HG03520 (cell line): ENCODE measurements at regions not wholly inside any gene's neighbourhood (a gene's known extent, or its start where the extent isn't known, plus 50 kb on each side); places are given as distances from the start of the nearest gene placed in this dataset.
"Not testable (repeated sequence)": the region's sequence is repeated elsewhere in the genome, so short reads cannot be mapped to it uniquely, and the experiment has no call there.

Source experiments
- ATAC-seq: cut with Tn5 transposase; IDR thresholded peaks from one replicate; pipeline ENCODE4 v1.9.1; 2021; ENCODE audit warnings: mild to moderate bottlenecking, moderate library complexity; ENCODE audit not compliant: unreplicated experiment

DNA sequence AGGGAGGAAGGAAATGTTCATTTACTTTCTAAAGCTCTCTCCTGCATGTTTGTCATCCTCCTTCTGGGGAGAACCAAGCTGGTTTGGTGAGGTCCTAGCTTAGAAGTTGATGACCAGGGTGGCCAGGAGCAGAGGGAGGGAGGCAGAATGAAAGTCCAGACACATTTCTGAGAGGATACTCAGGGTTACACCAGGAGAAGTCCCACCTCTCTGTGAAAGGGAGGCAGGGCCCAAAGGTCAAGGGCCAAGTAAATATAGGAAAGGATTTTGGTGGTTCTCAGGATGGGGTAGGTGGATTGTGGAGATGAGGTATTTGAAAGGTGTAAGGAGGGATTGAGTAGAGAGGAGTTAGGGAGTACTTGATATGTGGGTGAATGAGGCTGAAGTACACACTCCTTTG, 58.0 kb upstream of the FBXO11 start:
- no peak for ATAC-seq

DNA sequence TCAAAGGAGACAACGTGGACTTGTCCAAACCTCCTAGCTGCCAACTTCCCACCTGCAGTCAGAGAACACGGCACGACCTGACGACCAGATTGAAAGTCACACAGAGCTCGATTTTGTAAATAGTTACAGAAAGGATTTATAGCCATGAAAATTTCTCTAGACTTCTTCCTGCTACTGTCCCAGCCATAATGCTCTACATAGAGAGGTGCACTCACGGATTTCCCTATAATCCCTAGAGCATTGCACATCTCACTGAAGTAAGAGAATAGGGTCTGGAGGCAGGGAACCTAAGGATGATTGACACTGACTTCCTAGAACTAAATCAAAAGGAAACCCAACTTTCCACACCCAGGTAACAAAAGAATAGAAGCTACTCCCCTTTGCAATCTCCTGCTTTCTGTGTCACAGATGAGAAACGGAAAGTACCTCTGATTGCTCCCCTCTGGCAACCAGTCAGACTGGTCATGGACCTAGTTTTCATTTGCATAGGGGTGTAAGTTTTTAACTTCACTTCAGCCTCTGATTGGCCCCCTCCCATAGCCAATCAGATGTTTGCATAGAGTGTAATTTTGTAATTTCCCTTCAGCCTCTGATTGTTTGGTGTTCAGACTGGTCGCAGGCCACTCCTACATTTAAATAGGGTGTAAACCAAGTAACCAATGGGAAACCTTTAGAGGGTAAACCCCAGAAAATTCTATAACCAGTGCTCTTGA, 58.6 kb upstream of the FBXO11 start:
- ATAC-seq = no peak

DNA sequence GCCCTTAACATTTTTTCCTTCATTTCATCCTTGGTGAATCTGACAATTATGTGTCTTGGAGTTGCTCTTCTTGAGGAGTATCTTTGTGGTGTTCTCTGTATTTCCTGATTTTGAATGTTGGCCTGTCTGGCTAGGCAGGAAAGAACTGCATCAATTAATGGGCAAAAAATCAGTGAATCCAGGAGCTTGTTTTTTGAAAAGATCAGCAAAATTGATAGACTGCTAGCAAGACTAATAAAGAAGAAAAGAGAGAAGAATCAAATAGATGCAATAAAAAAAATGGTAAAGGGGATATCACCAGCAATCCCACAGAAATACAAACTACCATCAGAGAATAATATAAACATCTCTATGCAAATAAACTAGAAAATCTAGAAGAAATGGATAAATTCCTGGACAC, 70.4 kb upstream of the FBXO11 start:
- not testable (repeated sequence) for ATAC-seq

DNA sequence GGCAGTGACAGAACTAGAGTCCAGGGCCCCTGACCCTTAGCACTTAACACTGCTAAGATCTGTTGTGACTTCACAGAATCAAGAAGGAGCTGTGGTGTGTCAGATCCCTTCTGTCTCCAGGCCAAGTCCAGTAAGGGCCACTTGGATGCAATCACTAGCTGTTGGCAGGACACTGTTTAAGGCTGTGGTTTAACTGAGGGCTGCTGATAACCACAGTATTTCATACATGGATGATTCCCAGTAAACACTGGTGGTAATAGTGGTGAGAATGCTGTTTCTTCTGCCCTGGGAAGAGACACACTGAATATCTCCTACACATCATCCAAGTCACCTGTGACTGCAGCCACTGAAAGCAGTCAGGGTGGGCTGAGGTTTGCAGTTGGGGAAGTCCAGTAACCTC, 77.7 kb upstream of the FBXO11 start:
- no peak for ATAC-seq

DNA sequence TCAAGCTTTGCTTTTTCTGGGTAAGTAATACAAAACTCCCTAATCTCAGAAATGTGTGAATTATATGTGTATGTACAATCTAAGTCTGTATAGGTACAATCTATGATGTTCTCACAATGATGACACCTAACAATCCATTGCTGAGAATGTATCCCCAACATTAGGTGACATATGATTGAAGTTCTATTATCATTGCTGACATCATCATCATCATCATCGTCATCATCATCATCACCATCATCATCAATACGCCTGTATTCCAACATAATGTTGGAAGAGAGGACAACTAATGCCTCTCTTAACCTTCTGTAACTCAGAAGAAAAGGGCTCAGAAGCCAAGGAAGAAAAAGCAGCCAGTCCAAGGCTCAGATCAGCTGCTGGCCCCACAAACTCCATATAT, 84.2 kb upstream of the FBXO11 start:
- ATAC-seq = no peak

DNA sequence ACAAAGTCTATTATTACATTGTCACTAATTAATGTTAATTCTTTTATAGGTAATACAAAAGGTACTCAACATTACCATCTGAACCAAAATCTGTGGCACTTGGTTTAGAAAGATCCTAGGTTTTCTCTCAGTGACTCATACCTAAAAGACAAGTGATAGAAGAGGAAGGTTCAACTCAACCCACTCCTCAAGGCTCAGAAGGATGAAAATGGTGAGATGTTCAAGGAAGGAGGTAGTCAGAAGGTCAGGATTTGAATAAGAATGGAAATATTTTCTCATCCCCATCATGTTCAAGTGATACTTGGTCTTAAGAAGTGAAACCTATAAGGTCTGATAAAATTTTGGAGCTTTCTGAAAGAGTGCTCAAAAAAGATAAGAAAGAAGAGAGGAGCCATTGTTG, 86.4 kb upstream of the FBXO11 start:
- no peak for ATAC-seq

DNA sequence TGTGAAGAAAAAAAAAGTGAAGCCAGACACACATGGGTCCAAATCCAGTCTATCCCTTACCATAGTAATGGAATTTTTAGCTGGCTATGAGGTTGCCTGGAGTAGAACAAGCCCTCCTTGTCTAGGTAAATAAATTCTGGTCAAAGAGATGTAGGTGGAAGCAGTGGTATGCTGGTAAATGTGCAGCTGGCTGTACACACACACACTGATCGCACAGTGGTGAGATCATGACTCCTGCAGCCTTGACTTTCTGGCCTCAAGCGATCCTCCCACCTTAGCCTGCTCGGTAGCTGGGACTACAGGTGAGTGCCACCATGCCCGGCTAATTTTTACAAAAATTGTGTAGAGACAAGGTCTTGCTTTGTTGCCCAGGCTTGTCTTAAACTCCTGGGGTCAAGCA, 90.5 kb upstream of the FBXO11 start:
- ATAC-seq = no peak

DNA sequence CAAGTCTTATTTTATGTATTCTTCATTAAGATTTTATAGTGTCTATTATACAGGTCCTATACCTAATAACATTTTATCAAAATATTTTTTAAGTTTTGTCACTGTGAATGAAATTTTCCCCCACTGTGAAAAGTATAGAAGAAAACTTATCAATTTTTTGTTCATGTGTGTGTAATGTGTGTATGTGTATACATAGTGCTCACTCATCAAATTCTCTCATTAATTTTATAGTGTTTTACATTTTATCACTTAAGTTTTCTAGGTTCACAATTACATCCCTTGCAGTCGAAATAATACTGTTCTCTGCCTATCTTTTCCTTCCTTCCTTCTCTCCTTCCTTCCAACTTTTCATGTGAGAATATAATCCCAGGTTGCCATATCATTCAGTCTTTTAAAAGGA, 93.2 kb upstream of the FBXO11 start:
- ATAC-seq = no peak

DNA sequence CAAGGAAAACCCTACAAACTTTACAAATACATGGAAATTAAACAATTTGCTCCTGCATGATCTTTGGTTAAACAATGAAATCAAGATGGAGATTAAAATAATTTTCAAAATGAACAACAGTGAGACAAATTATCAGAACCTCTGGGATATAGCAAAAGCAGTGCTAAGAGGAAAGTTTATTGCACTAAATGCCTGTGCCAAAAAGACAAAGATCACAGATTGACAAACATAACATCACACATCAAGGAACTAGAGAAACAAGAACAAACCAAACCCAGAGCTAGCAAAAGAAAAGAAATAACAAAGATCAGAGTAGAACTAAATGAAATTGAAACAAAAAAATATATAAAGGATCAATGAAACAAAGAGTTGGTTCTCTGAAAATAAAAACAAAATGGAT, 95.2 kb upstream of the FBXO11 start:
- ATAC-seq = no peak

DNA sequence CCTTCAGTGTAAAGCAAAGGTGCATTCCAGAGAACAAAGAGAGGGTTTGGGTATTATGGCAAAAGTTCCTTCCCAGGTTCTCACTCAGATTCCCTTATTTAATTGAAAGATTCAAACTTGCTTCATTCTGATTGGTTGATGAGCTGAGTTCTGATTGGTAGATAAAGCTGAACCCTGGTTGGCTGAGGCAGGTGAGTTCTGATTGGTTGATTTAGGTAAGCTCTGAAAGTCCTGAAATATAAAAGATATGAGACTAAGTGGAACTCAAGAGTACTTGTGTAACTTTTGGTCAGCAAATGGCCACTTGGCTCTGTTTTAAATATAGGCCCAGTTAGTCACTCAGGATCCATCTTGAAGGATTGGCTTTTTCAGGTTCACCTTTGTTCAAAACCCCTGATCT, 99.8 kb upstream of the FBXO11 start:
- ATAC-seq = no peak

DNA sequence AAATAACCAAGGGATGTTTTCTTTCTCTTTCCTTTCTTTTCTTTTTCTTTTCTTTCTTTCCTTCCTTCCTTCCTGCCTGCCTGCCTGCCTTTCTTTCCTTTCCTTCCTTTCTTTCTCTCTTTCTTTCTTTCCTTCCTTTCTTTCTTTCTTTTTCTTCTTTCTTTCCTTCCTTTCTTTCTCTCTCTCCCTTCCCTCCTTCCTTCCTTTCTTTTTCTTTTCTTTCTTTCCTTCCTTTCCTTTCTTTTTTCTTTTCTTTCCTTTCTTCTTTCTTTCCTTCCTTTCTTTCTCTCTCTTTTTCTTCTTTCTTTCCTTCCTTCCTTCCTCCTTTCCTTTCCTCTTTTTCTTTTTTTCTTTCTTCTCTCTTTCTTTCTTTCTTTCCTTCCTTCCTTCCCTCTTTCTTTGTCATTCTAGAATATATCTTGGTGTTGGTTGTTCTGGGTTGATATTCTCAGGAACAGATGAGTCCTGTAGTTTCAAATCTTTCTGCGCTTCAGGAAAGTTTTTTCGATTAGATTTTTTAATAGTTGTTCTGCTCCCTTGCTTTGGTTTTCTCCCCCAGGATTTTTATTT, 101.5 kb upstream of the FBXO11 start:
- ATAC-seq = no peak

DNA sequence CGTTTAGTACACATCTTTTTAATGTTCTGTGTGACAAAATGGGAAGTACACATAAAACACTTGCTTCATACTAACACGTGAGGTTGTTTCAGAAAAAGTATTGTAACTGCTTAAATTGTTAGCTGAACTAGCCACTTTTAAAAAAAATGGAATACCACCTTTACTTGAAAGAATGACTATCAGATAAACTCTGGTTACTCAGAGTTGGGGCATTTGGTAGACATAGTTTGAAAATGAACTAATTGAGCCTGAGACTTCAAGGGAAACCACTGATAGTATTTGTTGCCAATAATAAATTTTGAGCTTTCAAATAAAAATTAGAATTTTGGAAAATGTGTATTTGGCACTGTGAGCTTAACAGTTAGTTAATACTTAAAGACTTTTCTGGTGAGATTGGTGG, 103.0 kb upstream of the FBXO11 start:
- no peak for ATAC-seq

DNA sequence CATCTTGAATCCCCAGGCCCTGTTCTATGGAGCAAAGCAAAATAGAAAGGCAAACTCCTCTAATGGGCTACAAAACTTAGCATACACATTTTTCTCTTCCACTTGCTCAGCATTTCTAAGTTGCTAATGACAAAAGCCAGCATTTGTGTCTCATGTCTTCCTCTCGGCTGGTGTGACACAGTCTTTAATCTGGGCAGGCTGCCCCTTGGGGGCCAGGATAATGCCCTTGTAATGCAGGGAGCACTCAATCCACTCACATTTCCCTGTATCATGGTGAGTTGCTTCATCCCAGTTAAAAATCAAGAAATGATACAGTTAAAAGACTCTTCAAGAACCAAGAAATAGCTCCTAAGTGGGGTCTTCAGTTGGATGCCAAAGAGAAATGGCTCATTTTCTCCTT, 109.1 kb upstream of the FBXO11 start:
- ATAC-seq = no peak

DNA sequence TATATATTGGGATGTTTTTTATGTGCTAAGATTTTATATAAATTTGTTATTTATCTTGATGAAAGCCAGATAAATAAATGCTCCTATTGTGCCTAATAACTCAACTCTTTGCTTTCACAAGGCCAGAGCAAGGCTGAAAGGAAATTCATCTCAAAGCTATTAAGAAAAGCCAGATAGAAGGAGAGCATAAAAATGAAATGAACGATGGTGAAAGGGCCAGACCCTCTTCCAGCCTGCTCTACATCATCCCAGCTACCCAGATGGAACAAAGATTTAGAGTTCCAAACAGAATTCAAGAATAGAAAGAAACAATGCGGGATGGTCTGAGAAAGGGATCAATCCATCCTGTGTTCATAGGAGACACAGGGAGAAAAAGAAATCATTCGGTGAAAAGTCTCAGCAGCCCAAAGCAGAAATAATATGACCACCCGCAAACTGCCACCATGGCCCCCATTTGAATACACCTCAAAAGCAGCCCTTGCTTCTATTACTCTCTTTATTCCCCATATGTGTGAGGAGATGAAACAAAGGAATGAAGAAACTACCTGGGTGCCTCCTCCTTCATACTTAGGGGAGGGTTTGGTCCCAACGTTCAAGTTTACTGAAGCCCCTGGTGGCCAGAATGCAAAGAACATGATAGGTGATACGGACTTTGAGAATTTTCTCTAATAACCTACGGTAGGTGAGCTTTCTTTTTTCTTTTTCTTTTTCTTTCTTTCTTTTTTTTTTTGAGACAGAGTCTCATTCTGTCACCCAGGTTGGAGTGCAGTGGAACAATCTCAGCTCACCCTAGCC, 110.1 kb upstream of the FBXO11 start:
- no peak for ATAC-seq

DNA sequence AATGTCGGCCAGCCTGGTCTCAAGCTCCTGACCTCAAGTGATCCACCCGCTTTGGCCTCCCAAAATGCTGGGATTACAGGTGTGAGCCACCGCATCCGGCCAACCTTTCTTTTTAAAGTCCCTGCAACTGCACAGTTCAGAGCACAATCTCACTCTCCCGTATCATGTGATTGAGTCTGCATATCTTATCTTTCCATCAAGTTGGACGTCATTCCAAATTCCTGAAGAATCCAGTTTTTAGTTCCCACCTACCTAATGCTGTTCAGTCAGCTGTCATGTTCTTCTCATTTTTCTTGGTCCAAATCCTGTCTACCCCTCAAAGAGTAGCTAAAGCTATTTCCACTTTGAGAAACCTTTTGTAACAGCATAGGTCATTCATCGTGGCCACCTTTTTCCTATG, 110.8 kb upstream of the FBXO11 start:
- no peak for ATAC-seq

DNA sequence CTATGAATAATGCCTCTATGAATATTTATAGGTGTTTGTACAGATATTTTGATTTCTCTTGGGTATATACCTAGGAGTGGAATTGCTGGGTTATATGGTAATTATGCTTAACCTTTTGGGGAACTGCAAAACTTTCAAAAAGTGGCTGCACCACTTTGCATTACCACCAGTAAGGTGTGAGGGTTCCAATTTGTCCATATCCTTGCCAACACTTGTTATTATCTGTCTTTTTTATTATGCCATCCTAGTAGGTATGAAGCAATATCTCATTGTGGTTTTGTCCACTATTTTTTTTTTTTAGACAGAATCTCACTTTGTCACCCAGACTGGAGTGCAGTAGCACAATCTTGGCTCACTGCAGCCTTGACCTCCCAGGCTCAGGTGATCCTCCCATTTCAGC, 112.2 kb upstream of the FBXO11 start:
- ATAC-seq = no peak

DNA sequence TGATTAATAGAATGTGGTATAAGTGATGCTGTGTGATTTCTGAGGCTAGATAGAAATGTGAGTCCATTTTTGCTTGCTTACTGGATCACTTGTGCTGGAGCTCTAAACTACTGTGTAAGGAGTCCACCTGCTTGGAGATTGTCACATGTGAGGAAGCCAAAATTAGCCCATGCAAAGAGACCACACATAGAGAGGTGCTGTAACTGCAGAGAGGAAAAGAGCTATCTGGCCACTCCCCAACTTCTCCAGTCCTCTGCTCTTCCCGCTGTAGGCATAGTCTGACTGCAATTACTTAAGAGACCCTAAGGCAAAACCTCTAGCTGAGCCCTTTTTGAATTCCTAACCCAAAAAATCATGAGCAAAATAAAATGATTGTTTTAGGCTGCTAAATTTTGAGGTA, 120.6 kb upstream of the FBXO11 start:
- no peak for ATAC-seq

DNA sequence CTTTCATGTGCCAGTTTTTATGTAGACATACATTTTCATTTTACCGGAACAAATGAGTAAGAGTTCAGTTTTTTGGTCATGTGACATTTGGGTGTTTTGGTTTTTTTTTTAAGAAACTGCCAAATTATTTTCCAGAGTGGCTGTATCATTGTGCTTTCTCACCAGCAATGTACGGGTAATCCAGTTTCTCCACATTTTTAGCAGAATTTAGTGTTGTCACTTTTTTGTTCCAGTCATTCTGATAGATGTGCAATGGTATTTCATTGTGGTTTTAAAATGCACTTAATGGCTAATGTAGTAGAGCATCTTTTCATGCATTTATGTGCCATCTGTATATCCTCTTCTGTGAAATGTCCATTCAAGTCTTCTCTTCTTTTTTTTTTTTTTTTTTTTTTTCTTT, 126.5 kb upstream of the FBXO11 start:
- ATAC-seq = no peak

DNA sequence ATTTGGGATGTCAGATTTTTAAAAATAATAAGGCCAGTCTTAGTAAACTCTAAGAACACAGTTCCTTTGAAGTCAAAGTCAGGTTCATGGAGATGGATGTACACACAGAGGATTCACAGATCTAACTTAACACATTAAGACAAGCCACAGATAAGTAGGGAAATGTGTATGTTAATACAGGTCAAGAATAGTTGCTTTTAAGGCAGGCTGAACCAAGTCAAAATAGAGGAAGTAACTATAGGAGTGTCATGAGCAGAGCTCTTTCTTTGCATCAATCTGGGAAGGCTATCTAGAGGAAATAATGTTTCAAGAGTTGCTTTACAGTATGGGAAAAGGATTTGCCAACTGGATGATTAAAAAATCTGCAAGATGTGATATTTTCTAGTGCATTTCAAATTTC, 128.0 kb upstream of the FBXO11 start:
- ATAC-seq = no peak

DNA sequence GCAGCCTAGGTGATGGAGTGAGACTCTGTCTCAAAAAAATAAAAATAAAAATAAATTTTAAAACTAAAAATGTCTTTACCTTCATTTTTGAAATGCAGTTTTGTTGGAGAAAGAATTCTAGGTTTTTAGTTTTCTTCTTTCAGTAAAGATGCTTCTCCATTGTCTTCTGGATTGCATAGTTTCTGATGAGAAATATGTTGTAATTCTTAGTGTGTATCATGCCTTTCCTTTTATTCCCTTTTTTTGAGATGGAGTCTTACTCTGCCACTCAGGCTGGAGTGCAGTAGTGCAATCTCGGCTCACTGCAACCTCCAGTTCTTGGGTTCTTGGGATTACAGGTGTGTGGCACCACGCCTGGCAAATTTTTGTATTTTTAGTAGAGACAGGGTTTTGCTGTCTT, 130.0 kb upstream of the FBXO11 start:
- ATAC-seq = no peak

DNA sequence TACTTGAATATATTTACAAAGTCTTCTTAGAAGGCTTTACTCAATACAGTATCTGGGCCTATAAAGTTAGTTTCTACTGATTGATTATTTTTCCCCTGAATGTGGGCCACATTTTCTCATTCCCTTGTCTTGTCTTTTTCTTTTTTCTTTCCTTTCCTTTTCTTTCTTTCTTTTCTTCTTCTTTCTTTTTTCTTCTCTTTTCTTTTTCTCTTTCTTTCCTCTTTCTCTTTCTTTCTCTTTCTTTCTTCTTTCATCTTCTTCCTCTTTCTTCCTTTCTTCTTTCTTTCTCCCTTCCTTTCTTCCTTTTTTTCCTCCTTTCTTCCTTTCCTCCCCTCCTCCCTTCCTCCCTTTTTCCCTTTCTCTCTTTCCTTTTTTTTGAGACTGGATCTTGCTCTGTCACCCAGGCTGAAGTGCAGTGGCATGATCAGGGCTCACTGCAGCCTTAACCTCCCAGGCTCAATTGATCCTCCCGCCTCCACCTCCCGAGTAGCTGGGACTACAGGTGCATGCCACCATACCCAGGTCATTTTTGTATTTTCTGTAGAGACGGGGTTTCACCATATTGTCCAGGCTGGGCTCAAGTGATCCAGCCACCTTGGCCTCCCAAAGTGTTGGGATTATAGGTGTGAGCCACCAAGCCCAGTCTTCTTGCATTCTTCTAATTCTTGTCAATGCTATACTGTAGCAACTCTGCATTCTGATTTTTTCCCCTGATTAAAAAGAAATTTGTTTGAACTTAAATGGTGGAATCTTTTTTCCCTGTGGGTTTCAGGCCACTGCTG, 133.1 kb upstream of the FBXO11 start:
- no peak for ATAC-seq
